Activated T-cell treated with anti-CD3 and anti-CD28 coated beads for 1 hour (primary cell): ENCODE measurements at regions not wholly inside any gene's neighbourhood (a gene's known extent, or its start where the extent isn't known, plus 50 kb on each side); places are given as distances from the start of the nearest gene placed in this dataset.
"Not testable (repeated sequence)": the region's sequence is repeated elsewhere in the genome, so short reads cannot be mapped to it uniquely, and the experiment has no call there.

Experiments
- DNase-seq: peaks from one replicate; pipeline ENCODE4 v3.0.0-alpha.2; 2020; ENCODE audit warnings: low read depth

- DNase-seq: no peak
These were observed 193.6 kb upstream of the SATB1 start for GRCh38 chr3:18618723-18619122.

- no peak for DNase-seq
These were observed 186.9 kb upstream of the SATB1 start for GRCh38 chr3:18611991-18612390.

- no peak for DNase-seq
These were observed 184.0 kb upstream of the SATB1 start for GRCh38 chr3:18609187-18609586.

- no peak for DNase-seq
These were observed 172.8 kb upstream of the SATB1 start for GRCh38 chr3:18597919-18598318.

- DNase-seq: no peak
These were observed 168.1 kb upstream of the SATB1 start for GRCh38 chr3:18593231-18593630.

GRCh38 chr3:18591120-18591519 lies 166.0 kb upstream of the SATB1 start:
- no peak for DNase-seq

- no peak for DNase-seq
These were observed 160.9 kb upstream of the SATB1 start for GRCh38 chr3:18586076-18586475.

GRCh38 chr3:18585004-18585968 lies 160.1 kb upstream of the SATB1 start:
- DNase-seq: no peak

- DNase-seq: no peak
These were observed 155.1 kb upstream of the SATB1 start for GRCh38 chr3:18580268-18580667.

GRCh38 chr3:18579661-18580060 lies 154.5 kb upstream of the SATB1 start:
- no peak for DNase-seq

GRCh38 chr3:18575573-18575972 lies 150.4 kb upstream of the SATB1 start:
- DNase-seq: no peak

GRCh38 chr3:18572809-18573208 lies 147.7 kb upstream of the SATB1 start:
- no peak for DNase-seq

GRCh38 chr3:18567293-18567692 lies 142.2 kb upstream of the SATB1 start:
- no peak for DNase-seq

- no peak for DNase-seq
These were observed 137.4 kb upstream of the SATB1 start for GRCh38 chr3:18562364-18563154.

GRCh38 chr3:18559331-18559842 lies 134.2 kb upstream of the SATB1 start:
- DNase-seq: no peak

- no peak for DNase-seq
These were observed 133.4 kb upstream of the SATB1 start for GRCh38 chr3:18558507-18558906.

- no peak for DNase-seq
These were observed 132.1 kb upstream of the SATB1 start for GRCh38 chr3:18557216-18557615.

- DNase-seq: no peak
These were observed 131.5 kb upstream of the SATB1 start for GRCh38 chr3:18556503-18557135.

GRCh38 chr3:18556001-18556408 lies 130.9 kb upstream of the SATB1 start:
- no peak for DNase-seq

- DNase-seq: not testable (repeated sequence)
These were observed 127.5 kb upstream of the SATB1 start for GRCh38 chr3:18552579-18553105.

GRCh38 chr3:18546632-18547031 lies 121.5 kb upstream of the SATB1 start:
- DNase-seq: no peak

GRCh38 chr3:18544146-18544545 lies 119.0 kb upstream of the SATB1 start:
- no peak for DNase-seq
